Right lobe of liver (tissue), 4 donors: ENCODE measurements at regions not wholly inside any gene's neighbourhood (a gene's known extent, or its start where the extent isn't known, plus 50 kb on each side); places are given as distances from the start of the nearest gene placed in this dataset.

ENCODE experiments used
- POLR2A ChIP-seq: fragments of 450-650 bp; IDR thresholded peaks from one replicate; pipeline ENCODE4 v1.6.1; 2017; ENCODE audit warnings: antibody characterized with exemption, mild to moderate bottlenecking
- TF ChIP-seq, protein P1 (sequence below), 4 donors: fragments of 200-600 bp in 3 of 4; fragments of 450-650 bp in 1 of 4; IDR thresholded peaks; one replicate each; pipeline versions ENCODE4 v1.5.1 to v1.8.0; 2016 to 2022; ENCODE audit warnings: antibody characterized with exemption in 4 of 4, mild to moderate bottlenecking in 2 of 4
- donor health status: DM: no; HTN: no; CAD: no.
- donor health status: DM: no; HTN: no; CAD: no.
- donor health status: DM: no; HTN: yes; CAD: no.

DNA sequence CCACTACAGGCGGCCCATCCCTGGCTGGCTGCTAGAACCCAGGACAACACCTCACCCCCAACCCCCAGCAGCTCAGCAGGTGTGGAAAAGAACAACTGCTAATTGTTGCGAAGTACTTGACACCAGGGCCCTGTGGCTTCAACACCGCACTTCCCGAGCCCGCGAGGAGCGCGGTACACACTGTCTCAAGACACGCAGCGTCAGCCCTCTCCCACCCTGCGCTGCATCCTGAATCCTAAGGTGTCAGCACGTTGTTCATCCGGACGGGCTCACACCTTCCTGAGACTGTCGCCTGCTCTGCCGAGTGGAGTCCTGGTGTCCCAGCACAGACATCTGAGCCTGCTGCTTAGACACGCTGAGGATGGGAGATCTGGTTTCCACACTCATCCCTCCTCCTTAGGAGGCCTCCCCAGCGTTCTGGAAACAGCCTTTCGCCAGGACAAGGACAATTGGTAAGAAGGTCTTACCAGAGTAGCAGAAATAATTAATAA lies 1336.2 kb downstream of the BRD1 start:
- TF ChIP-seq, protein P1, sequence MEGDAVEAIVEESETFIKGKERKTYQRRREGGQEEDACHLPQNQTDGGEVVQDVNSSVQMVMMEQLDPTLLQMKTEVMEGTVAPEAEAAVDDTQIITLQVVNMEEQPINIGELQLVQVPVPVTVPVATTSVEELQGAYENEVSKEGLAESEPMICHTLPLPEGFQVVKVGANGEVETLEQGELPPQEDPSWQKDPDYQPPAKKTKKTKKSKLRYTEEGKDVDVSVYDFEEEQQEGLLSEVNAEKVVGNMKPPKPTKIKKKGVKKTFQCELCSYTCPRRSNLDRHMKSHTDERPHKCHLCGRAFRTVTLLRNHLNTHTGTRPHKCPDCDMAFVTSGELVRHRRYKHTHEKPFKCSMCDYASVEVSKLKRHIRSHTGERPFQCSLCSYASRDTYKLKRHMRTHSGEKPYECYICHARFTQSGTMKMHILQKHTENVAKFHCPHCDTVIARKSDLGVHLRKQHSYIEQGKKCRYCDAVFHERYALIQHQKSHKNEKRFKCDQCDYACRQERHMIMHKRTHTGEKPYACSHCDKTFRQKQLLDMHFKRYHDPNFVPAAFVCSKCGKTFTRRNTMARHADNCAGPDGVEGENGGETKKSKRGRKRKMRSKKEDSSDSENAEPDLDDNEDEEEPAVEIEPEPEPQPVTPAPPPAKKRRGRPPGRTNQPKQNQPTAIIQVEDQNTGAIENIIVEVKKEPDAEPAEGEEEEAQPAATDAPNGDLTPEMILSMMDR (IDR thresholded peaks at IDR 0.05): no peak
- no peak for TF ChIP-seq POLR2A
